Activated naive CD8-positive, alpha-beta T cell treated with anti-CD3 and anti-CD28 coated beads, Interleukin-2, amount 50 U/mL, for 16 hours (primary cell): ENCODE measurements at regions not wholly inside any gene's neighbourhood (a gene's known extent, or its start where the extent isn't known, plus 50 kb on each side); places are given as distances from the start of the nearest gene placed in this dataset.

ENCODE experiments used
- DNase-seq: peaks from one replicate; pipeline ENCODE4 v3.0.0-alpha.2; 2020; ENCODE audit warnings: low read depth, low spot score

- DNase-seq, result no peak
These were observed 578.0 kb upstream of the CADM1 start for GRCh38 chr11:116082256-116082655.

- DNase-seq, result no peak
These were observed 575.4 kb upstream of the CADM1 start for GRCh38 chr11:116079580-116079979.

- DNase-seq, result no peak
These were observed 573.9 kb upstream of the CADM1 start for GRCh38 chr11:116078101-116078591.

GRCh38 chr11:116077092-116077491, 572.9 kb upstream of the CADM1 start:
- DNase-seq, result no peak

GRCh38 chr11:116073854-116074837, 569.9 kb upstream of the CADM1 start:
- no peak for DNase-seq

- DNase-seq, result no peak
These were observed 568.6 kb upstream of the CADM1 start for GRCh38 chr11:116072601-116073410.

GRCh38 chr11:116072133-116072532, 567.9 kb upstream of the CADM1 start:
- no peak for DNase-seq

GRCh38 chr11:116071241-116071640, 567.0 kb upstream of the CADM1 start:
- DNase-seq, result no peak

GRCh38 chr11:116070520-116070919, 566.3 kb upstream of the CADM1 start:
- DNase-seq, result no peak

GRCh38 chr11:116066777-116067176, 562.6 kb upstream of the CADM1 start:
- DNase-seq, result no peak

GRCh38 chr11:116065986-116066385, 561.8 kb upstream of the CADM1 start:
- DNase-seq, result no peak

- no peak for DNase-seq
These were observed 561.1 kb upstream of the CADM1 start for GRCh38 chr11:116065191-116065895.

GRCh38 chr11:116062490-116063171, 558.4 kb upstream of the CADM1 start:
- DNase-seq, result no peak

GRCh38 chr11:116062129-116062489, 557.9 kb upstream of the CADM1 start:
- no peak for DNase-seq

GRCh38 chr11:116061322-116061721, 557.1 kb upstream of the CADM1 start:
- DNase-seq, result no peak

- DNase-seq, result no peak
These were observed 555.7 kb upstream of the CADM1 start for GRCh38 chr11:116059919-116060318.

- DNase-seq, result no peak
These were observed 552.8 kb upstream of the CADM1 start for GRCh38 chr11:116057000-116057399.

GRCh38 chr11:116055064-116055463, 550.8 kb upstream of the CADM1 start:
- DNase-seq, result no peak

- no peak for DNase-seq
These were observed 549.3 kb upstream of the CADM1 start for GRCh38 chr11:116053548-116053919.

- no peak for DNase-seq
These were observed 548.7 kb upstream of the CADM1 start for GRCh38 chr11:116052603-116053547.
